ENCODE measurements at regions not wholly inside any gene's neighbourhood (a gene's known extent, or its start where the extent isn't known, plus 50 kb on each side); places are given as distances from the start of the nearest gene placed in this dataset.
"Not testable (repeated sequence)": the region's sequence is repeated elsewhere in the genome, so short reads cannot be mapped to it uniquely, and the experiment has no call there.

DNA sequence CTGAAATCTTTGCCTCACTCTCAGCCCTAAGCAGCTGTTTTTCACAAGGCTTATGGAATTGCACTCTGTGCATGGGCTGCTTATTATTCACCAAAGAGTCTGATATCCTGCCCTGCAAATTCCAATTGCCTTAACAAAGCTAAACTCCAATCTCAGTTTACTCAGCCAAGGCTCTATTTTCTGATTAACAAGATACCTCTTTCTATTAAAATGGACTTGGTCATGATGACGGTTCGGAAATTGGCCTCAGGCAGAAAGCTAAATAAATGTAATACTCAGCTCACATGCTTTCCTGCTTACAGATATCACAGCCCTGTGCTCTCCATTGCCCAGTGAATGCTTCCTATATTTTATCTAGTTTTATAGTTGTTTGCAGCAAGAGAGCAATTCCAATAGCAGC, 1270.8 kb downstream of the PCDH9 start:
- Histone ChIP-seq H3K9me3 (ENCODE audit: control insufficient read depth, insufficient read depth, low read depth, low read length) (peaks cover 7% of the 10 kb centered on the region; the same call in 1 of the 2 replicates), H3K36me3 (ENCODE audit: control insufficient read depth, insufficient read depth, low read length) (no peaks in the 10 kb centered on the region), H3K9ac (ENCODE audit: low read length) (no peak overlapping the region), H3K4me1 (ENCODE audit: control insufficient read depth, insufficient read depth, low read length) (no peaks in the 10 kb centered on the region), H3K27me3 (ENCODE audit: control insufficient read depth, insufficient read depth, low read length) (no peaks in the 10 kb centered on the region), H3K4me3 (ENCODE audit: low read depth, low read length) (no peak overlapping the region), H3K27ac (ENCODE audit: low read depth, low read length) (no peak overlapping the region)

DNA sequence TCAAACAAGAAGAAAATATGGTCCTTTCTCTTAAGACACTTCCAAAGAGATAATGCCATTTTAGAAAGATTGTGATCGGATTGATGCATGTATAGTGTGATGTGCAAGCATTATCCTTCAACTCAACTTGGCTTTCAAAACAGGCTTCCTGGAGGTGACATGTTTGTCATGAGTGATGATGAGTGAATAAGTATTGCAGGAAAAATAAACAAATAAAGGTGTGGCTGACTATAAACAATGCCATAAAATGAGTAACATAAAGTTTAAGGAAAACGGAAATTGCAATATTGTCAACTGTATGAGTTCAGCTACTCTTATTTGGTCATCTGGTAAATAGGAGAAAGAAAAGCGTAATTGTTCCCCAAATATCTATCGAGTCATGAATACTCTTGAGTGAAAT, 1283.7 kb downstream of the PCDH9 start:
- Histone ChIP-seq H3K27ac (ENCODE audit: low read depth, low read length) (no peak overlapping the region), H3K4me1 (ENCODE audit: control insufficient read depth, insufficient read depth, low read length) (no peaks in the 10 kb centered on the region), H3K9ac (ENCODE audit: low read length) (no peak overlapping the region), H3K9me3 (ENCODE audit: control insufficient read depth, insufficient read depth, low read depth, low read length) (no peaks in the 10 kb centered on the region), H3K4me3 (ENCODE audit: low read depth, low read length) (no peak overlapping the region), H3K27me3 (ENCODE audit: control insufficient read depth, insufficient read depth, low read length) (no peaks in the 10 kb centered on the region), H3K36me3 (ENCODE audit: control insufficient read depth, insufficient read depth, low read length) (no peaks in the 10 kb centered on the region)

DNA sequence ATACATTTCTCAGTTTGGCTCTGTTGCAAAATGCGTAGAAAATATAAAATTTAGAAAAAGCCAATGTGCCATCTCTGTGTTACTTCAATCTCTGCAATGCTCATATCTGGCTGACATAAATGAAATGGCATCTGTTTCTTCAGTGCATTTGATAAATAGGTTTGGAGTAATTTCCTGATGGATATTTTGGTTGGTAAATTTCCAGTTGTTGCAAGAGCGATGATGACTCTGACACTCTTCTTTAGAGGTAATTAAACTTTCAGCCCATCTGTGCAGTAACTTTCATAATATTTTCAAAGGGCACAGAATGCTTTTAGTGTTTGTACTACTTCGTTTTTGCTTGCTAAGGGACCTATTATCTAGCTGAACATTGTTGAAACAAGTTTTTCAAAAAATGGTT, 1286.4 kb downstream of the PCDH9 start:
- Histone ChIP-seq H3K4me1 (ENCODE audit: control insufficient read depth, insufficient read depth, low read length) (no peaks in the 10 kb centered on the region), H3K27ac (ENCODE audit: low read depth, low read length) (no peak overlapping the region), H3K9ac (ENCODE audit: low read length) (no peak overlapping the region), H3K9me3 (ENCODE audit: control insufficient read depth, insufficient read depth, low read depth, low read length) (no peaks in the 10 kb centered on the region), H3K36me3 (ENCODE audit: control insufficient read depth, insufficient read depth, low read length) (no peaks in the 10 kb centered on the region), H3K4me3 (ENCODE audit: low read depth, low read length) (no peak overlapping the region), H3K27me3 (ENCODE audit: control insufficient read depth, insufficient read depth, low read length) (no peaks in the 10 kb centered on the region)

DNA sequence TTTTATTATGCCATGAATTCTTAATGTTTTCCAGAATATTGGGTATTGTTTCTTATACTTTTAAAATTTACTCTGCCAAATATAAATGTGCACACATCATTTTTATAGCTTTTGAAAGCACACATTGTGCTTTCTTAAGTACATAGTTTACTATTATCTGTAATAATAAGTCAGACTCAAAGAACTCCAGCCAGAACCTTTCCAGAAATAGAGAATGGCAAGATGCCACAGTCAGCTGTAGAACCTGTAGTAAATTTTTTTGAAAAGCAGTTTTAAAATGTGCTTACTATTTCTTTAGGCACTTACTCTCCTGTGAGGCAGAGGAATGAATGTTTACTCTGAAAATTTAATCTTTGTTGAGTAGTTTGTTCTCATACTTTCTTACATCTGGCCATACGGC, 1287.1 kb downstream of the PCDH9 start:
- Histone ChIP-seq H3K36me3 (ENCODE audit: control insufficient read depth, insufficient read depth, low read length) (no peaks in the 10 kb centered on the region), H3K9me3 (ENCODE audit: control insufficient read depth, insufficient read depth, low read depth, low read length) (no peaks in the 10 kb centered on the region), H3K9ac (ENCODE audit: low read length) (no peak overlapping the region), H3K4me3 (ENCODE audit: low read depth, low read length) (no peak overlapping the region), H3K4me1 (ENCODE audit: control insufficient read depth, insufficient read depth, low read length) (no peaks in the 10 kb centered on the region), H3K27me3 (ENCODE audit: control insufficient read depth, insufficient read depth, low read length) (no peaks in the 10 kb centered on the region), H3K27ac (ENCODE audit: low read depth, low read length) (no peak overlapping the region)

DNA sequence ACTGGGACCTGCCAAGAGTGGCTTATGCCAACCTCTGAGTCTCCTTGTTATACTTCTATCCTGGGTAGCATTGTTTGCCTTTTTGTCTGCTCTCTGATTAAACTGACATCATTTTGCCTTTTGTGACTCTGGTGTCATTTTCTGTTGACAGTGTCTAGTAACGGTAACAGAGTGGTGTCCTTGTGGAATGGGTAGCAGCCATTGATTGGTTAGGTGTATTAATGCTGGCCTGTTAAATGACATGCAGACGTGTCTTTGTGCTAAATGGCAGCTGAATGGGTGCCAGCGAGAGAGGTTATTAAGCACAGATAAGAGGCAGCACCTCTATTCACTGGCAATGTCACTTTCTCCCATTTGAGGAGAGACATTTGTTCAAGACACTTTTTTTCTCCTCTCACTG, 1289.4 kb downstream of the PCDH9 start:
- no peak overlapping the region for H3K4me3 ChIP-seq (ENCODE audit: low read depth, low read length)
- no peaks in the 10 kb centered on the region for H3K4me1 ChIP-seq (ENCODE audit: control insufficient read depth, insufficient read depth, low read length)
- no peaks in the 10 kb centered on the region for H3K9me3 ChIP-seq (ENCODE audit: control insufficient read depth, insufficient read depth, low read depth, low read length)
- no peaks in the 10 kb centered on the region for H3K27me3 ChIP-seq (ENCODE audit: control insufficient read depth, insufficient read depth, low read length)
- no peaks in the 10 kb centered on the region for H3K36me3 ChIP-seq (ENCODE audit: control insufficient read depth, insufficient read depth, low read length)
- no peak overlapping the region for H3K9ac ChIP-seq (ENCODE audit: low read length)
- H3K27ac ChIP-seq (ENCODE audit: low read depth, low read length) = no peak overlapping the region

DNA sequence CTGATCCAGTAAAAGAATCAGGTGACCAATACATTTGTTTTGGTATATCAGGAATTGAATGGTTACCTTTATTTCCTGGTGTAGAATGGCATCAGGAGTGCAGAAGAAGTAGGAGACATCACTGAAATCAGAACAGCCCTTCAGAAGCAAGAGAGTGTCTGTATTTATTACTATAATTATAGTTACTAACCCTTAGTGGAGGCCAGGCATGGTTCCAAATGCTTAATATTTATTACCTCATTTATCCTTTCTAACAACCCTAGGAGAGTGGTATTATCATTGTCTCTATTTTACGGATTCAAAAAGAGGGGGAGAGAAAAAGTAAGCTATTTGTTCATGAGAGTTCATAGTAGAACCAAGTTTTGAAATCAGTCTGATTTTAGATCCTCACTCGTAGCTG, 1292.9 kb downstream of the PCDH9 start:
- no peak overlapping the region for H3K27ac ChIP-seq (ENCODE audit: low read depth, low read length)

DNA sequence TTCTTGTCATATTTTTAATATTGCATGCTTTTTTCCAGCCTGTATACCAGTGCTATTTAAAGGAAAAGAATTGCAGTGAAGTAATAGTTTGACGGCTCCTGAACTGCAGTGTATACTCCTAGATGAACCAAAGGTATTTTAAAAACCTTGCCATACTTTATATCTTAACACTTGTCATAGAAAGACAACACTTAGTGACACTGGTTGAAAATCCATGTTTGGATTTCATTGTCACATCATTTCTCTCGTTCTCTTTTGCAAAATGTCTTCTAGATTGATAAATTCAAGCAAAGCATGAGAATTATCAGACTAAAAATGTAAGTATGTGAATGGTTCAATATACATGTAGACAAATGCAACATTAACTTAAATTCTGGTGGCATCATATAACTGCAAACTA, 1293.9 kb downstream of the PCDH9 start:
- no peaks in the 10 kb centered on the region for H3K27me3 ChIP-seq (ENCODE audit: control insufficient read depth, insufficient read depth, low read length)
- no peaks in the 10 kb centered on the region for H3K9me3 ChIP-seq (ENCODE audit: control insufficient read depth, insufficient read depth, low read depth, low read length)
- H3K4me3 ChIP-seq (ENCODE audit: low read depth, low read length) = no peak overlapping the region
- no peaks in the 10 kb centered on the region for H3K36me3 ChIP-seq (ENCODE audit: control insufficient read depth, insufficient read depth, low read length)
- H3K4me1 ChIP-seq (ENCODE audit: control insufficient read depth, insufficient read depth, low read length) = no peaks in the 10 kb centered on the region
- no peak overlapping the region for H3K27ac ChIP-seq (ENCODE audit: low read depth, low read length)
- H3K9ac ChIP-seq (ENCODE audit: low read length) = no peak overlapping the region

More for the DNA sequence above, 1292.9 kb downstream of the PCDH9 start:
- no peaks in the 10 kb centered on the region for H3K9me3 ChIP-seq (ENCODE audit: control insufficient read depth, insufficient read depth, low read depth, low read length)
- H3K36me3 ChIP-seq (ENCODE audit: control insufficient read depth, insufficient read depth, low read length) = no peaks in the 10 kb centered on the region
- no peaks in the 10 kb centered on the region for H3K27me3 ChIP-seq (ENCODE audit: control insufficient read depth, insufficient read depth, low read length)
- no peak overlapping the region for H3K9ac ChIP-seq (ENCODE audit: low read length)
- no peaks in the 10 kb centered on the region for H3K4me1 ChIP-seq (ENCODE audit: control insufficient read depth, insufficient read depth, low read length)
- no peak overlapping the region for H3K4me3 ChIP-seq (ENCODE audit: low read depth, low read length)

DNA sequence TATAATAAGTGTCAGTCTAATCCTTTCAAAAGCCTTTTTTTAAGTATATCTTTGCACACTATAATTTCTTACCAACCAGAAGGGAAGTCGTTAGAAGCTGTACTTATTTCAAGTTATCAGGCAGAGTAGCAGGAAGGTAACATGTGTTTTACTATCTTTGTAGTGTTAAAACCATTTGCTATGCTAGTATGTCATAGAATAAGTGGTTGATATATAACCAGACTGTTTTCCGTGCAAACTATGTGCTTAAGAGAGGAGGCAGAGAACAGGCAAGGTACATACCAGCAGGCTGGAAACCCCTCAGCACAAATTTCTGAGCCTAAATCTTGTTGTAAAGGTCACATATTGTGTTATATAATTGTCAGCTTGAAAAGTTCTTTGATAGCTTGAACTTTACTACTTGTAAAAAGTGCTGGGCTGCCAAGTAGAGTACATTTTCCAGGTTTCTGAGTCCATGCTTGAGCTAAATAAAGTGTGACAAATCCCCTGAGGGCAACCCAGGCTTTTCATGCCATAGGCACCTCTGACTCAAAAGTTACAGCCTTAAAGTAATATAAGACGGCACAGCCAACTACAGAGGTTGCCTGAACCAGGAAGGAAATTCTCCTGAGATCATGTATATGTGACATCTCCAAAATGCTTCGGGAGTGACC, 1297.4 kb downstream of the PCDH9 start:
- no peaks in the 10 kb centered on the region for H3K4me1 ChIP-seq (ENCODE audit: control insufficient read depth, insufficient read depth, low read length)
- no peak overlapping the region for H3K4me3 ChIP-seq (ENCODE audit: low read depth, low read length)
- H3K27ac ChIP-seq (ENCODE audit: low read depth, low read length) = no peak overlapping the region
- H3K9me3 ChIP-seq (ENCODE audit: control insufficient read depth, insufficient read depth, low read depth, low read length) = no peaks in the 10 kb centered on the region
- H3K9ac ChIP-seq (ENCODE audit: low read length) = no peak overlapping the region
- no peaks in the 10 kb centered on the region for H3K27me3 ChIP-seq (ENCODE audit: control insufficient read depth, insufficient read depth, low read length)
- no peaks in the 10 kb centered on the region for H3K36me3 ChIP-seq (ENCODE audit: control insufficient read depth, insufficient read depth, low read length)

DNA sequence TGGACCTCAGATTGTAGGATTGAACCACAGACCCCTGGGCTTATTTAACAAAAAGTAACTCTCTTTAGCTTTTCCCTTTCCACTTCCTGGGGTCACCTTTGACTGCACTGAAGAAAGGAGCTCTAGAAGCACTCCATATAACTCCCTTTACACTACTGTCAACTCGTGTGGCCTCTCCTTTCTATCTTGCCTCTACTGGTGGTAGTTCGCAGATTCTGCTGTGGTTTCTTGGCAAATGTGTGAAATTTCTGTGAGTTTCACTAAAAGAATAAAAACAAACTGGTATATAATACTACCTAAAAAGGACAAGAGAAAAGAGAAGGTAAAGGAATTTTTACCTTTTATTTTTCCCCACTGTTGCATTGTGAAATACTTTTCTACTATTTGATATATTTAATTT, 1298.1 kb downstream of the PCDH9 start:
- no peak overlapping the region for H3K9ac ChIP-seq (ENCODE audit: low read length)
- H3K4me3 ChIP-seq (ENCODE audit: low read depth, low read length) = no peak overlapping the region
- no peaks in the 10 kb centered on the region for H3K9me3 ChIP-seq (ENCODE audit: control insufficient read depth, insufficient read depth, low read depth, low read length)
- H3K36me3 ChIP-seq (ENCODE audit: control insufficient read depth, insufficient read depth, low read length) = no peaks in the 10 kb centered on the region
- H3K27me3 ChIP-seq (ENCODE audit: control insufficient read depth, insufficient read depth, low read length) = no peaks in the 10 kb centered on the region
- H3K27ac ChIP-seq (ENCODE audit: low read depth, low read length) = no peak overlapping the region
- peaks cover 4% of the 10 kb centered on the region; the same call in 1 of the 2 replicates for H3K4me1 ChIP-seq (ENCODE audit: control insufficient read depth, insufficient read depth, low read length)

DNA sequence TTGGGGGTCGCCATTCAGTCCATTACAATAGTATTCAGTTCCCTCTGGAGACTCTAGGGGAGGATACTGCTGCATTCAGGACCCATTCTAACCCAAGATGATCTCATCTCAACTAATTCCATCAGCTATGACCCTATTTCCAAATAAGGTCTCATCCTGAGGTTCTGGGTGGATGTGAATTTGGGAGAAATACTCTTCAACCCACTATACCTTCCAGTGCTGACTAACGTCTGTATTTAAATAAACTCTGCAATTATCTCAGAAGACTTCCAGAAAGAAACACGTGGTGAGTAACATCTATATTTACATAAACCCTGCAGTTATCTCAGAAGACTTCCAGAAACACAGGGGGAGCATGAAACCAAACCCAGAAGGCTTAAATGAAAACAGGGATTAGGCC, 1300.7 kb downstream of the PCDH9 start:
- Histone ChIP-seq H3K27ac (ENCODE audit: low read depth, low read length) (no peak overlapping the region), H3K4me3 (ENCODE audit: low read depth, low read length) (no peak overlapping the region), H3K4me1 (ENCODE audit: control insufficient read depth, insufficient read depth, low read length) (peaks cover 11% of the 10 kb centered on the region), H3K9me3 (ENCODE audit: control insufficient read depth, insufficient read depth, low read depth, low read length) (no peaks in the 10 kb centered on the region), H3K9ac (ENCODE audit: low read length) (no peak overlapping the region), H3K27me3 (ENCODE audit: control insufficient read depth, insufficient read depth, low read length) (no peaks in the 10 kb centered on the region), H3K36me3 (ENCODE audit: control insufficient read depth, insufficient read depth, low read length) (no peaks in the 10 kb centered on the region)

DNA sequence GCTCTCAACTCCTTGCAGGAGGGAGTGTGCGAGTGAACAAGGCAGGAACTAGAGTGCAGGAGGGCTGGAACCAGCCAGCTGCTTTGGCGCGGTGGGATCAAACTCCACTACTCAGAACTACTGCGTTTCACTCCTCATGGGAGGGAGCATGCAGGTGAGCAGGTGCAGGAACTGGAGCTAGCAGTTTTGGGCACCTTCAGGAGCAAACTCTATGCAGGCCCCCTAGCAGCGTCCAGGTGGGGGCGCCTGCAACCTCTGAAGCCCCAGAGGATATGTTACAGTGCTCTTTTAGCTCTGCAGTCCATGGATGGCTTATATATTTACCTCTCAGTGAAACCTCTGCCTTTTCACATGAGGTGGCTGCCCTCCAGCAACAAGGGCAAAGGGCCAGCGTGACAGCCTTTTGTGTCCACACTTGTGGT, 1303.4 kb downstream of the PCDH9 start:
- H3K27me3 ChIP-seq (ENCODE audit: control insufficient read depth, insufficient read depth, low read length) = no peaks in the 10 kb centered on the region
- no peaks in the 10 kb centered on the region for H3K36me3 ChIP-seq (ENCODE audit: control insufficient read depth, insufficient read depth, low read length)
- H3K9ac ChIP-seq (ENCODE audit: low read length) = no peak overlapping the region
- H3K4me3 ChIP-seq (ENCODE audit: low read depth, low read length) = peak overlapping the region; percentile 32
- H3K4me1 ChIP-seq (ENCODE audit: control insufficient read depth, insufficient read depth, low read length) = peaks cover 11% of the 10 kb centered on the region
- no peak overlapping the region for H3K27ac ChIP-seq (ENCODE audit: low read depth, low read length)
- H3K9me3 ChIP-seq (ENCODE audit: control insufficient read depth, insufficient read depth, low read depth, low read length) = no peaks in the 10 kb centered on the region

DNA sequence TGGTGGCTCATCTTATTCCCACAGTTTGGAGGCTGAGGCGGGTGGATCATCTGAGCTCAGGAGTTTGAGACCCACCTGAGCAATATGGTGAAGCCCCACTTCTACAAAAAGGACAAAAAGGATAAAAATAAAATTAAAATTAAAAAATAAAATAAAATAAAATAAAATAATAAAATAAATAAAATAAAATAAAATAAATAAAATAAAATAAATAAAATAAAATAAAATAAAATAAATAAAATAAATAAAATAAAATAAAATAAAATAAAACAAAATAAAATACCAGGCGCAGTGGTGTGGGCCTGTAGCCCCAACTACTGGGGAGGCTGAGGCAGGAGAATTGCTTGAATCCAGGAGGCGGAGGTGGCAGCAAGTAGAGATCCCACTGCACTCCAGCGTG, 1307.3 kb downstream of the PCDH9 start:
- peaks cover 11% of the 10 kb centered on the region for H3K4me1 ChIP-seq (ENCODE audit: control insufficient read depth, insufficient read depth, low read length)
- H3K9me3 ChIP-seq (ENCODE audit: control insufficient read depth, insufficient read depth, low read depth, low read length); H3K27ac ChIP-seq (ENCODE audit: low read depth, low read length); H3K9ac ChIP-seq (ENCODE audit: low read length); H3K36me3 ChIP-seq (ENCODE audit: control insufficient read depth, insufficient read depth, low read length); H3K27me3 ChIP-seq (ENCODE audit: control insufficient read depth, insufficient read depth, low read length); H3K4me3 ChIP-seq (ENCODE audit: low read depth, low read length): not testable (repeated sequence)
